ENCODE measurements at regions not wholly inside any gene's neighbourhood (a gene's known extent, or its start where the extent isn't known, plus 50 kb on each side); places are given as distances from the start of the nearest gene placed in this dataset.

DNA sequence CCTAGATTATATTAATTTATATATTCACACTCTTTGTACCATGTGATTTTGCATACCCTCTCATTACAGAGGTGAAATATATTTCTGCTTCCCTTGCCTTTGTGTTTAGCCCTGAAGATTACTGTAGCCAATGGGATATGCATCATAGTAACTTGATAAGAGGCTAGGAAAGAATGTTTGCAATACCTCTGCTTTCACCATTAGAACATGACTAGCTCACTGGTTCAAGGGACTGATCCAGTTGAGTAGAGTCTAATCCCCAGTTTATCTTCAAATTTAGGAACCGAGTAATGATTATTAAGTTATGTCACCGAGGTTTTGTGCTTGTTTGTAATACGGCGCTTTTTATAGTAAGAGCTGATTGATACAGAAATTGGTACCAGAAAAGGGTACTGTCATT is 552.6 kb upstream of the GJE1 start:
- TF ChIP-seq, protein P1, sequence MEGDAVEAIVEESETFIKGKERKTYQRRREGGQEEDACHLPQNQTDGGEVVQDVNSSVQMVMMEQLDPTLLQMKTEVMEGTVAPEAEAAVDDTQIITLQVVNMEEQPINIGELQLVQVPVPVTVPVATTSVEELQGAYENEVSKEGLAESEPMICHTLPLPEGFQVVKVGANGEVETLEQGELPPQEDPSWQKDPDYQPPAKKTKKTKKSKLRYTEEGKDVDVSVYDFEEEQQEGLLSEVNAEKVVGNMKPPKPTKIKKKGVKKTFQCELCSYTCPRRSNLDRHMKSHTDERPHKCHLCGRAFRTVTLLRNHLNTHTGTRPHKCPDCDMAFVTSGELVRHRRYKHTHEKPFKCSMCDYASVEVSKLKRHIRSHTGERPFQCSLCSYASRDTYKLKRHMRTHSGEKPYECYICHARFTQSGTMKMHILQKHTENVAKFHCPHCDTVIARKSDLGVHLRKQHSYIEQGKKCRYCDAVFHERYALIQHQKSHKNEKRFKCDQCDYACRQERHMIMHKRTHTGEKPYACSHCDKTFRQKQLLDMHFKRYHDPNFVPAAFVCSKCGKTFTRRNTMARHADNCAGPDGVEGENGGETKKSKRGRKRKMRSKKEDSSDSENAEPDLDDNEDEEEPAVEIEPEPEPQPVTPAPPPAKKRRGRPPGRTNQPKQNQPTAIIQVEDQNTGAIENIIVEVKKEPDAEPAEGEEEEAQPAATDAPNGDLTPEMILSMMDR (IDR thresholded peaks at IDR 0.05; ENCODE audit: insufficient read depth, low read length, poor library complexity, severe bottlenecking) = no peak
- no peak for TF ChIP-seq EZH2phosphoT487 (conservative IDR thresholded peaks at IDR 0.05; ENCODE audit: low read length)
